ENCODE measurements at regions not wholly inside any gene's neighbourhood (a gene's known extent, or its start where the extent isn't known, plus 50 kb on each side); places are given as distances from the start of the nearest gene placed in this dataset.
"Not testable (repeated sequence)": the region's sequence is repeated elsewhere in the genome, so short reads cannot be mapped to it uniquely, and the experiment has no call there.

- Histone ChIP-seq H3K36me3 (ENCODE audit: control insufficient read depth in 3 of 3, insufficient read depth in 2 of 3, low read depth in 1 of 3, low read length in 3 of 3) (no peaks in the 10 kb centered on the region), H3K27me3 (ENCODE audit: control insufficient read depth in 3 of 3, insufficient read depth in 3 of 3, low read length in 3 of 3) (peaks cover 0 to 26% (median 10%) of the 10 kb centered on the region in 3 donors), H3K4me3 (ENCODE audit: low read depth in 1 of 3, low read length in 3 of 3) (peak overlapping the region; percentile 41 to 60 (median 57)), H3K27ac (ENCODE audit: low read depth in 1 of 3, low read length in 2 of 3) (no peak overlapping the region), H3K9me3 (ENCODE audit: control insufficient read depth in 2 of 2, insufficient read depth in 1 of 2, low read depth in 1 of 2, low read length in 1 of 2) (peaks cover 3 to 6% of the 10 kb centered on the region in 2 donors), H3K4me1 (ENCODE audit: control insufficient read depth in 3 of 3, insufficient read depth in 2 of 3, low read depth in 1 of 3, low read length in 2 of 3) (peaks cover 0 to 12% (median 0%) of the 10 kb centered on the region in 3 donors)
- DNase-seq (peak in 1 of 2 donors; percentile 73), FAIRE-seq (no peak)
- WGBS, 3 donors, result 2 to 4% (median 2%) methylated on average over 123 of the region's 123 CpGs
Observed at GRCh38 chr2:91477731-91478672, 2786.5 kb downstream of the RPIA start.

GRCh38 chr2:91478851-91479718 is 2787.6 kb downstream of the RPIA start:
- peaks cover 0 to 12% (median 0%) of the 10 kb centered on the region in 3 donors for H3K4me1 ChIP-seq (ENCODE audit: control insufficient read depth in 3 of 3, insufficient read depth in 2 of 3, low read depth in 1 of 3, low read length in 2 of 3)
- H3K27me3 ChIP-seq (ENCODE audit: control insufficient read depth in 3 of 3, insufficient read depth in 3 of 3, low read length in 3 of 3), result peaks cover 0 to 26% (median 10%) of the 10 kb centered on the region in 3 donors
- FAIRE-seq; H3K36me3 ChIP-seq (ENCODE audit: control insufficient read depth in 3 of 3, insufficient read depth in 2 of 3, low read depth in 1 of 3, low read length in 3 of 3); H3K9me3 ChIP-seq (ENCODE audit: control insufficient read depth in 2 of 2, insufficient read depth in 1 of 2, low read depth in 1 of 2, low read length in 1 of 2); H3K27ac ChIP-seq (ENCODE audit: low read depth in 1 of 3, low read length in 2 of 3): not testable (repeated sequence)
- WGBS, 3 donors, result 3 to 4% (median 3%) methylated on average over 59 to 70 of the region's 70 CpGs
- DNase-seq, result peak in 1 of 2 donors; percentile 22
- H3K4me3 ChIP-seq (ENCODE audit: low read depth in 1 of 3, low read length in 3 of 3), result peak overlapping the region; percentile 41 to 60 (median 57)

DNA sequence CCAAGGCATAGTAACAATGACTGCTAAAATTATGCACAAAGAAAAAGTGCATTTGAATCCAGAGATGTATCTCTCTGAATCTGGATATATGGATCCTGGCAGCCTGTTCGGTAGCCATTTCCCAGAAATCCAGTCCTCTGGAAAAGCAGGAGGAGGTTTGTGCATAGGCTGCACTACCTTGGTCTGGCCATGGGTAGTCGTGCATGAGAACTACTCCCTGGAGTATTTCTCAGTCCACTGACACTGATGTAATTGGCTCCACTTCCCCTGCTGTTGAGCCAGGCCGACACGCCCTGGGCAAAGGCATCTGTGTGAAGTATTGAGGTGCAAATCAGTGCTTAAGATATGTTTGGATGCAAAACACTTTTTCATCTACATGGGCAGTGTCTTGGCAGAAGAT is 2793.8 kb downstream of the RPIA start:
- WGBS, 3 donors, result 3 to 16% (median 12%) methylated on average over 3 of the region's 4 CpGs
- H3K27me3 ChIP-seq (ENCODE audit: control insufficient read depth in 3 of 3, insufficient read depth in 3 of 3, low read length in 3 of 3); FAIRE-seq; H3K9me3 ChIP-seq (ENCODE audit: control insufficient read depth in 2 of 2, insufficient read depth in 1 of 2, low read depth in 1 of 2, low read length in 1 of 2); H3K4me3 ChIP-seq (ENCODE audit: low read depth in 1 of 3, low read length in 3 of 3); H3K36me3 ChIP-seq (ENCODE audit: control insufficient read depth in 3 of 3, insufficient read depth in 2 of 3, low read depth in 1 of 3, low read length in 3 of 3); H3K4me1 ChIP-seq (ENCODE audit: control insufficient read depth in 3 of 3, insufficient read depth in 2 of 3, low read depth in 1 of 3, low read length in 2 of 3); H3K27ac ChIP-seq (ENCODE audit: low read depth in 1 of 3, low read length in 2 of 3); DNase-seq: not testable (repeated sequence)

DNA sequence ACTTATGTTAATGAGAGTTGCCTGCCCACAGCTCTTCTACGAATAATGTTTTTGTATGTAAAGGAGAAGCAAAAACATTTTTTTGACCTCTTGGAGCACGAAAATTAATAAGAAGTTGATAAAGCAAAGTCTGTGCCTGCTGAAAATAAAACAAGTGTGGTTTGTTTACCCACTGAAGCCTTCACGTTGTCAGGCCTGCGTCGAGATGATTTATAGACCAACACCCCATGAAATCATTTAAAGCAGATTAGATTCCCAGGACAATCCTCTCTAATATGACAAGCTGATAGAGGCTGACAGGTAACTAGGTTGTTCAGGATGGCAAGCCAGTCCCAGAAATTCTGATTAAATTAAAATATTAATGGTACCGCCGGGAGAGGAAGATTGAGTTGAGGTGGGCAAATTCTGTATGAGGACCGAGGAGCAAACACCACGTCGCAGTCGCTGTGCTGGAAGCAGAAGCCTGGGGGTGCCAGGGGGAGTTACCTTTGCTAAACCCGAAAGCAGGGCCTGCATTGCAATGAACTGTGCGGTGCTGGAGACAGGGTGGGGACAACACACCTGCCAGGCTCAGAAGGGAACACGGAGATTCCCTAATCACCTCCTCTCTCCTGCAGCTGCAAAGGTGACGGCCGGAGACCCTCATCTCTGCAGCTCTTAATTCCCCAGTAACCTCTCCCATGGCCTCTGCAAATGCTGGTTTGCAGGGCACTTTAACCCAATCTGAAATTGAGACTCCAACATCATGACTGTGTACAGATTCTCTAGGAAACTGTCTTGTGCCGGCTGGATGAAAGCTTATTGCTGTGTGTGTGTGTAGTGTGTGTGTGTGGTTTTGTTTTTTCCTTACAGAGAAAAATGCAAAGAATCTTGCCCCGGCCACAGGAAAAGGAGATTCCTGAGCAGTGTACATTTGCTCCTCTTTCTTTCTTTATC is 2805.9 kb downstream of the RPIA start:
- not testable (repeated sequence) for H3K27ac ChIP-seq (ENCODE audit: low read depth in 1 of 3, low read length in 2 of 3); H3K36me3 ChIP-seq (ENCODE audit: control insufficient read depth in 3 of 3, insufficient read depth in 2 of 3, low read depth in 1 of 3, low read length in 3 of 3); H3K9me3 ChIP-seq (ENCODE audit: control insufficient read depth in 2 of 2, insufficient read depth in 1 of 2, low read depth in 1 of 2, low read length in 1 of 2); H3K4me3 ChIP-seq (ENCODE audit: low read depth in 1 of 3, low read length in 3 of 3); FAIRE-seq; H3K4me1 ChIP-seq (ENCODE audit: control insufficient read depth in 3 of 3, insufficient read depth in 2 of 3, low read depth in 1 of 3, low read length in 2 of 3); H3K27me3 ChIP-seq (ENCODE audit: control insufficient read depth in 3 of 3, insufficient read depth in 3 of 3, low read length in 3 of 3); DNase-seq
- whole genome bisulfite sequencing, 3 donors, result 13 to 53% (median 34%) methylated on average over 7 to 13 of the region's 18 CpGs

DNA sequence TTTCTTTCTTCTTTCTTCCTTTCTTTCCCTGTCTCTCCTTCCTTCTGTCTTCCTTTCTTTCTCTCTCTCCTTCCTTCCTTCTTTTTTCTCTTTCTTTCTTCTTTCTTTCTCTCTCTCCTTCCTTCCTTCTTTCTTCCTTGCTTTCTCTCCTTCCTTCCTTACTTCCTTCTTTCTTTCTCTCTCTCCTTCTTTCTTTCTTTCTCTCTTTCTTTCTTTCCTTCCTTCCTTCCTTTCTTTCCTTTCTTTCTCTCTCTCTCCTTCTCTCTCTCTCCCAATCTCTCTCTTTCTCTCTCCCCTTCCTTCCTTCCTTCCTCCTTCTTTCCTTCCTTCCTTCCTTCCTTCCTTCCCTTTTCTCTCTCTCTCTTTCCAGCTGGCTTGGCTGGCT is 2806.6 kb downstream of the RPIA start:
- not testable (repeated sequence) for H3K4me3 ChIP-seq (ENCODE audit: low read depth in 1 of 3, low read length in 3 of 3); H3K9me3 ChIP-seq (ENCODE audit: control insufficient read depth in 2 of 2, insufficient read depth in 1 of 2, low read depth in 1 of 2, low read length in 1 of 2); H3K27me3 ChIP-seq (ENCODE audit: control insufficient read depth in 3 of 3, insufficient read depth in 3 of 3, low read length in 3 of 3); DNase-seq; H3K27ac ChIP-seq (ENCODE audit: low read depth in 1 of 3, low read length in 2 of 3); FAIRE-seq; H3K4me1 ChIP-seq (ENCODE audit: control insufficient read depth in 3 of 3, insufficient read depth in 2 of 3, low read depth in 1 of 3, low read length in 2 of 3); H3K36me3 ChIP-seq (ENCODE audit: control insufficient read depth in 3 of 3, insufficient read depth in 2 of 3, low read depth in 1 of 3, low read length in 3 of 3)

GRCh38 chr2:91498513-91499250 is 2807.2 kb downstream of the RPIA start:
- not testable (repeated sequence) for DNase-seq

GRCh38 chr2:91499431-91500050 is 2808.1 kb downstream of the RPIA start:
- not testable (repeated sequence) for DNase-seq, FAIRE-seq
- WGBS, 3 donors, result 25 to 58% (median 39%) methylated on average over 5 of the region's 5 CpGs

More at GRCh38 chr2:91498513-91499250, 2807.2 kb downstream of the RPIA start:
- H3K4me3 ChIP-seq (ENCODE audit: low read depth in 1 of 3, low read length in 3 of 3); H3K36me3 ChIP-seq (ENCODE audit: control insufficient read depth in 3 of 3, insufficient read depth in 2 of 3, low read depth in 1 of 3, low read length in 3 of 3); H3K27ac ChIP-seq (ENCODE audit: low read depth in 1 of 3, low read length in 2 of 3); H3K4me1 ChIP-seq (ENCODE audit: control insufficient read depth in 3 of 3, insufficient read depth in 2 of 3, low read depth in 1 of 3, low read length in 2 of 3); FAIRE-seq; H3K27me3 ChIP-seq (ENCODE audit: control insufficient read depth in 3 of 3, insufficient read depth in 3 of 3, low read length in 3 of 3); H3K9me3 ChIP-seq (ENCODE audit: control insufficient read depth in 2 of 2, insufficient read depth in 1 of 2, low read depth in 1 of 2, low read length in 1 of 2): not testable (repeated sequence)
- WGBS, 3 donors, result 59 to 80% (median 62%) methylated on average over 2 of the region's 2 CpGs

More at GRCh38 chr2:91499431-91500050, 2808.1 kb downstream of the RPIA start:
- H3K4me3 ChIP-seq (ENCODE audit: low read depth in 1 of 3, low read length in 3 of 3); H3K27ac ChIP-seq (ENCODE audit: low read depth in 1 of 3, low read length in 2 of 3); H3K9me3 ChIP-seq (ENCODE audit: control insufficient read depth in 2 of 2, insufficient read depth in 1 of 2, low read depth in 1 of 2, low read length in 1 of 2); H3K27me3 ChIP-seq (ENCODE audit: control insufficient read depth in 3 of 3, insufficient read depth in 3 of 3, low read length in 3 of 3); H3K36me3 ChIP-seq (ENCODE audit: control insufficient read depth in 3 of 3, insufficient read depth in 2 of 3, low read depth in 1 of 3, low read length in 3 of 3); H3K4me1 ChIP-seq (ENCODE audit: control insufficient read depth in 3 of 3, insufficient read depth in 2 of 3, low read depth in 1 of 3, low read length in 2 of 3): not testable (repeated sequence)
